Astrocyte (in vitro differentiated cells and primary cell): ENCODE measurements at regions not wholly inside any gene's neighbourhood (a gene's known extent, or its start where the extent isn't known, plus 50 kb on each side); places are given as distances from the start of the nearest gene placed in this dataset.

Experiments
- CTCF ChIP-seq: IDR thresholded peaks from 2 replicates; pipeline ENCODE4 v1.5.1; 2011; ENCODE audit warnings: low read depth, mild to moderate bottlenecking, inconsistent platforms, low read length, moderate library complexity; ENCODE audit not compliant: insufficient read depth
- EZH2 ChIP-seq: IDR thresholded peaks from 2 replicates; pipeline ENCODE4 v1.6.1; 2012; ENCODE audit warnings: mild to moderate bottlenecking, low read length, inconsistent platforms; ENCODE audit not compliant: insufficient read depth

GRCh38 chr2:129742415-129743180, 236.9 kb upstream of the RAB6C start:
- TF ChIP-seq CTCF (no peak), EZH2 (no peak)
